A673 (cell line): ENCODE measurements at regions not wholly inside any gene's neighbourhood (a gene's known extent, or its start where the extent isn't known, plus 50 kb on each side); places are given as distances from the start of the nearest gene placed in this dataset.

ENCODE experiments used
- EZH2 ChIP-seq: fragments of 200-600 bp; sonication (generic); IDR thresholded peaks from 2 replicates; pipeline ENCODE4 v1.6.1; 2017; ENCODE audit warnings: borderline replicate concordance, low read depth, mild to moderate bottlenecking, mixed read lengths, antibody characterized with exemption, low read length; ENCODE audit not compliant: poor library complexity, severe bottlenecking
- TF ChIP-seq, protein P1 (sequence below): fragments of 300-800, 200-600 bp; sonication (generic); conservative IDR thresholded peaks from 2 replicates; pipeline ENCODE4 v1.5.1; 2017; ENCODE audit warnings: low read depth, mild to moderate bottlenecking, antibody characterized with exemption, low read length, moderate library complexity, mixed read lengths

DNA sequence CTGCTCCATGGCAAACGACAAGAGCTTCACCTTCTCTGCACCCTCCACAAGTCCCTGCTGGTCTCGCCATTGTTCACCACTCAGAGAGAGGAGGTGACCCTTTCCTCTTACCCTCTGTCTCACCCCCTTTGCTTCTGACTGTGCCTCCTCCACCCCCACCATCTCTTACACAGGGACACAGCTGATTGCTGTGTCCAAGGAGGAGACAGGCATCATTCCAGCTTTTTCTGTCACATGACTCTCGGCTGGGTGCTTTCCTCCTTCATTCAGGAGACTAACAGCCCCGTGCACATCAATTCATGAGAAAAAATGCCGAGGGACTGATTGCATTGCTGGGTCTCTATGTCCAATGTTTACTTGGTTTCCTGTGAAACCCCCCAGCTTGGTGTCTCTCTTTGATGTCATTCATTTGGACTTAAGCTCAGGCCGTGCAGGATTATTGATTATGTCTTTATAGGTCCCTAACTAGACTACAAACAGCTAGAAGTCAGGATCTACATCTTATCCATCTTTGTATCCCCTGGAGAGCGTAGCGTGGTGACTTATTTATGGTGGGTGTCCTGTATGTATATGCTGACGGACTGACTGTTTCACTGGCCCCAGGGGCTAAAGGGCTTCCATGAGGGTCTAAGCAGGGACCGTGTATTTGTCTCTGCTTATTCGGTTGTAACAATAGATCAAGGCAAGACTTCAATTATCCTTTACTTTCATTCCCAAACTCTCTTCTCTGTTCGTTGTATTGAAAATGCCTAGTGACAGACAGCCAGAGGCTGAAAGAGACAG is 82.2 kb upstream of the CDH13 start:
- TF ChIP-seq, protein P1, sequence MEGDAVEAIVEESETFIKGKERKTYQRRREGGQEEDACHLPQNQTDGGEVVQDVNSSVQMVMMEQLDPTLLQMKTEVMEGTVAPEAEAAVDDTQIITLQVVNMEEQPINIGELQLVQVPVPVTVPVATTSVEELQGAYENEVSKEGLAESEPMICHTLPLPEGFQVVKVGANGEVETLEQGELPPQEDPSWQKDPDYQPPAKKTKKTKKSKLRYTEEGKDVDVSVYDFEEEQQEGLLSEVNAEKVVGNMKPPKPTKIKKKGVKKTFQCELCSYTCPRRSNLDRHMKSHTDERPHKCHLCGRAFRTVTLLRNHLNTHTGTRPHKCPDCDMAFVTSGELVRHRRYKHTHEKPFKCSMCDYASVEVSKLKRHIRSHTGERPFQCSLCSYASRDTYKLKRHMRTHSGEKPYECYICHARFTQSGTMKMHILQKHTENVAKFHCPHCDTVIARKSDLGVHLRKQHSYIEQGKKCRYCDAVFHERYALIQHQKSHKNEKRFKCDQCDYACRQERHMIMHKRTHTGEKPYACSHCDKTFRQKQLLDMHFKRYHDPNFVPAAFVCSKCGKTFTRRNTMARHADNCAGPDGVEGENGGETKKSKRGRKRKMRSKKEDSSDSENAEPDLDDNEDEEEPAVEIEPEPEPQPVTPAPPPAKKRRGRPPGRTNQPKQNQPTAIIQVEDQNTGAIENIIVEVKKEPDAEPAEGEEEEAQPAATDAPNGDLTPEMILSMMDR, result no peak
- no peak for TF ChIP-seq EZH2
